ENCODE measurements at regions not wholly inside any gene's neighbourhood (a gene's known extent, or its start where the extent isn't known, plus 50 kb on each side); places are given as distances from the start of the nearest gene placed in this dataset.

- DNase-seq (ENCODE audit: low read depth): no peak
Measured at GRCh38 chr3:106215047-106215446, 346.2 kb upstream of the CBLB start.

- DNase-seq (ENCODE audit: low read depth): no peak
Measured at GRCh38 chr3:106217745-106218144, 348.9 kb upstream of the CBLB start.

GRCh38 chr3:106227068-106227467, 358.3 kb upstream of the CBLB start:
- DNase-seq (ENCODE audit: low read depth): no peak

GRCh38 chr3:106228271-106228670, 359.5 kb upstream of the CBLB start:
- no peak for DNase-seq (ENCODE audit: low read depth)

GRCh38 chr3:106229495-106230278, 360.9 kb upstream of the CBLB start:
- no peak for DNase-seq (ENCODE audit: low read depth)

- DNase-seq (ENCODE audit: low read depth): no peak
Measured at GRCh38 chr3:106231086-106231485, 362.3 kb upstream of the CBLB start.

GRCh38 chr3:106232956-106233355, 364.1 kb upstream of the CBLB start:
- DNase-seq (ENCODE audit: low read depth): no peak

- no peak for DNase-seq (ENCODE audit: low read depth)
Measured at GRCh38 chr3:106239195-106239697, 370.4 kb upstream of the CBLB start.

- no peak for DNase-seq (ENCODE audit: low read depth)
Measured at GRCh38 chr3:106241593-106241992, 372.8 kb upstream of the CBLB start.

GRCh38 chr3:106242781-106243180, 374.0 kb upstream of the CBLB start:
- DNase-seq (ENCODE audit: low read depth): no peak

- no peak for DNase-seq (ENCODE audit: low read depth)
Measured at GRCh38 chr3:106245400-106245799, 376.6 kb upstream of the CBLB start.

- no peak for DNase-seq (ENCODE audit: low read depth)
Measured at GRCh38 chr3:106247902-106248684, 379.3 kb upstream of the CBLB start.

- no peak for DNase-seq (ENCODE audit: low read depth)
Measured at GRCh38 chr3:106249159-106249558, 380.3 kb upstream of the CBLB start.

GRCh38 chr3:106249981-106250380, 381.2 kb upstream of the CBLB start:
- no peak for DNase-seq (ENCODE audit: low read depth)

- no peak for DNase-seq (ENCODE audit: low read depth)
Measured at GRCh38 chr3:106251160-106251892, 382.5 kb upstream of the CBLB start.

- no peak for DNase-seq (ENCODE audit: low read depth)
Measured at GRCh38 chr3:106255870-106256248, 387.0 kb upstream of the CBLB start.

- no peak for DNase-seq (ENCODE audit: low read depth)
Measured at GRCh38 chr3:106256249-106256957, 387.6 kb upstream of the CBLB start.

GRCh38 chr3:106257172-106257571, 388.4 kb upstream of the CBLB start:
- no peak for DNase-seq (ENCODE audit: low read depth)

- DNase-seq (ENCODE audit: low read depth): no peak
Measured at GRCh38 chr3:106261396-106261795, 392.6 kb upstream of the CBLB start.

- DNase-seq (ENCODE audit: low read depth): no peak
Measured at GRCh38 chr3:106261915-106262683, 393.3 kb upstream of the CBLB start.

- DNase-seq (ENCODE audit: low read depth): no peak
Measured at GRCh38 chr3:106263011-106263410, 394.2 kb upstream of the CBLB start.
